AG04449 (cell line): ENCODE measurements at regions not wholly inside any gene's neighbourhood (a gene's known extent, or its start where the extent isn't known, plus 50 kb on each side); places are given as distances from the start of the nearest gene placed in this dataset.

Source experiments
- CTCF ChIA-PET: fragments of 350-600 bp; formaldehyde crosslinking; extraction: SDS; loops from one replicate; lab custom pipeline; 2021; ENCODE audit warnings: antibody characterized with exemption; lab: Yijun Ruan, JAX
- POLR2A ChIA-PET: fragments of 400-600, 350-600 bp; formaldehyde crosslinking; extraction: SDS; loops from one replicate; lab custom pipeline; 2020; ENCODE audit warnings: antibody characterized with exemption, inconsistent platforms; lab: Yijun Ruan, JAX
- DNase-seq: peaks from one replicate; pipeline ENCODE4 v3.0.0-alpha.2; 2010; ENCODE audit warnings: low read depth, low spot score
- H3K4me3 ChIP-seq: 2 replicates; pipeline ENCODE4 v1.5.1; 2011; ENCODE audit warnings: low read depth, mild to moderate bottlenecking, control low read depth, low read length
- CTCF ChIP-seq: IDR thresholded peaks from one replicate; pipeline ENCODE4 v1.5.1; 2011; ENCODE audit warnings: mild to moderate bottlenecking, moderate library complexity, low read length, control low read depth, inconsistent platforms; ENCODE audit not compliant: insufficient read depth; ENCODE audit errors: missing control alignments

- POLR2A ChIA-PET, result no interaction called here
- CTCF ChIA-PET, result interaction anchor here (1.5 kb wide), 1 partner anchor 33 kb away, joined by 5 read pairs; no protein-coding TSS in a partner anchor
- no peak overlapping the region for H3K4me3 ChIP-seq
- DNase-seq, result no peak
- TF ChIP-seq CTCF, result no peak
These were observed 70.0 kb upstream of the PCBD1 start for GRCh38 chr10:70958396-70958795.

- no peak for DNase-seq
- CTCF ChIA-PET, result no interaction called here
- no peak for TF ChIP-seq CTCF
These were observed 72.0 kb upstream of the PCBD1 start for GRCh38 chr10:70960316-70960715.

GRCh38 chr10:70960783-70961570 lies 72.6 kb upstream of the PCBD1 start:
- CTCF ChIA-PET, result no interaction called here

More at GRCh38 chr10:70960316-70960715, 72.0 kb upstream of the PCBD1 start:
- H3K4me3 ChIP-seq, result no peak overlapping the region
- POLR2A ChIA-PET, result no interaction called here

GRCh38 chr10:70962686-70963085 lies 74.3 kb upstream of the PCBD1 start:
- POLR2A ChIA-PET, result no interaction called here
- no peak for TF ChIP-seq CTCF
- H3K4me3 ChIP-seq, result no peak overlapping the region
- DNase-seq, result no peak
- CTCF ChIA-PET, result no interaction called here

More at GRCh38 chr10:70960783-70961570, 72.6 kb upstream of the PCBD1 start:
- no peak overlapping the region for H3K4me3 ChIP-seq
- TF ChIP-seq CTCF, result no peak
- no peak for DNase-seq
- POLR2A ChIA-PET, result no interaction called here

- no peak for DNase-seq
- ChIA-PET POLR2A (no interaction called here), CTCF (no interaction called here)
- no peak for TF ChIP-seq CTCF
- no peak overlapping the region for H3K4me3 ChIP-seq
These were observed 74.9 kb upstream of the PCBD1 start for GRCh38 chr10:70963271-70963670.

GRCh38 chr10:70964245-70964644 lies 75.9 kb upstream of the PCBD1 start:
- ChIA-PET POLR2A (no interaction called here), CTCF (no interaction called here)
- DNase-seq, result no peak
- H3K4me3 ChIP-seq, result no peak overlapping the region
- TF ChIP-seq CTCF, result no peak
